ENCODE measurements at regions not wholly inside any gene's neighbourhood (a gene's known extent, or its start where the extent isn't known, plus 50 kb on each side); places are given as distances from the start of the nearest gene placed in this dataset.

DNA sequence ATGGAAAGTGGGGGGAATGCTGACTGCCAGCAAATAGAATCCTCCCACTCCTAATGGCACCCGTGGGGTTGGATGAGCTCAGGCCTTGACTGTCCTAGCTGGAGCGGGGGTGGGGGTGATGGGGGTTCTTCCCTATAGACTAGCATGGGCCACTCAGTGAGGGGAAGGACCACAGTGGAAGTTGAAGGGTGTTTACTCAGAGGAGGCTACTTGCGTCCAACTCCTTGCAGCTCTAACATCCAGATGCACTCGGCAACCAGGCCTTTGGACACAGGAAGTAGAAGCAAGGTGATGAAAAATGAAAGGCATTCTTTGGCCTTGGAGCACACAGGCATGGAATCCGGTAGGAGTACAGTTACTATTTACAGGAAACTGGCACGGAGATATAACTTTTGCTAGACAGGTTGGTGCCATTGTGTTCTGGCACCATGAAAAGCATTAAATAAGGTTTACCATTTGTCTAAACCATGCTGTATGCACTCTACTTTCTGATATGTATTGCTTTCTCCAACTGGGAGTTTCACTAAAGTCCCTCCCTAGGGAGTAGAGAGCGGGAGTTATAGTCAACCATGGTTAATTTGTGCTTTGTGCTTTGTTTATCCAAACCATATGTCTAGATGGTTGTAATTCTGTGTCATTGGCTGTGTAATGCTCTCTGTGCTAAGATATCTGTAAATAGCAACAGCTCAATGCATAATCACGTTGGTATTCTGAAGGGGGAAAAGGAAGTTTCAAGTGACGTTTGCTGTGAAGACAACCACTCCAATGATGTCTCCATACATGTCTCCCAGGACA is 125.3 kb downstream of the TSHZ3 start:
- TF ChIP-seq CTCF (conservative IDR thresholded peaks at IDR 0.05 in 1 of 2, IDR thresholded peaks at IDR 0.05 in 1 of 2; ENCODE audit: low read depth in 1 of 2, low read length in 2 of 2) (no peak), EZH2 (IDR thresholded peaks at IDR 0.05; ENCODE audit: low read length, missing control alignments) (no peak)

Measured in fibroblast of lung (primary cell).